Kidney (tissue), 13 donors: ENCODE measurements at regions not wholly inside any gene's neighbourhood (a gene's known extent, or its start where the extent isn't known, plus 50 kb on each side); places are given as distances from the start of the nearest gene placed in this dataset.

ENCODE experiments used
- DNase-seq, 5 donors: peaks; one replicate each; pipeline ENCODE4 v3.0.0-alpha.2; 2013 to 2020
- FAIRE-seq: peaks from 2 replicates; lab custom pipeline; 2012; peaks lifted over from hg19 to GRCh38; lab: Jason Lieb, UNC
- H3K27ac ChIP-seq, 2 donors: one replicate each; pipeline ENCODE4 v1.7.0; 2013; ENCODE audit warnings: low read depth in 2 of 2, low read length in 2 of 2, inconsistent platforms in 1 of 2
- H3K27me3 ChIP-seq: one replicate; pipeline ENCODE4 v1.7.1; 2013; ENCODE audit warnings: low read length, inconsistent platforms; ENCODE audit not compliant: control insufficient read depth, insufficient read depth
- H3K36me3 ChIP-seq, 3 donors: one replicate each; pipeline versions ENCODE4 v1.7.0 to v1.7.1; 2013; ENCODE audit warnings: low read length in 3 of 3, control low read depth in 1 of 3, inconsistent platforms in 1 of 3; ENCODE audit not compliant: insufficient read depth in 3 of 3, control insufficient read depth in 2 of 3
- H3K4me1 ChIP-seq, 3 donors: one replicate each; pipeline versions ENCODE4 v1.7.0 to v1.7.1; 2013; ENCODE audit warnings: low read length in 3 of 3, inconsistent platforms in 1 of 3, low read depth in 1 of 3; ENCODE audit not compliant: control insufficient read depth in 2 of 3, insufficient read depth in 2 of 3
- H3K4me3 ChIP-seq, 3 donors: one replicate each; pipeline versions ENCODE4 v1.7.0 to v1.8.1; 2013; ENCODE audit warnings: low read length in 3 of 3, control low read depth in 1 of 3, inconsistent platforms in 1 of 3
- H3K9ac ChIP-seq, 3 donors: one replicate each; pipeline versions ENCODE4 v1.7.0 to v1.7.1; 2013; ENCODE audit warnings: low read length in 3 of 3, control low read depth in 1 of 3, inconsistent platforms in 1 of 3
- H3K9me3 ChIP-seq, 3 donors: one replicate each; pipeline versions ENCODE4 v1.7.0 to v1.7.1; 2013; ENCODE audit warnings: low read length in 3 of 3, control low read depth in 1 of 3, inconsistent platforms in 1 of 3; ENCODE audit not compliant: control insufficient read depth in 2 of 3, insufficient read depth in 1 of 3
- CTCF ChIP-seq: IDR thresholded peaks from 3 replicates; pipeline ENCODE4 v1.5.1; 2012; ENCODE audit warnings: mild to moderate bottlenecking, moderate library complexity, borderline replicate concordance; ENCODE audit not compliant: insufficient read depth; ENCODE audit errors: extremely low read depth
- intact Hi-C: fragments of 100-400 bp; cut with DNase I; formaldehyde crosslinking; loops from one replicate; pipeline ENCODE4 v1.11.1; 2022
- donor health status: control.
- donor health status: control.
- donor health status: control.
- donor health status: control.
- donor health status: control.
- donor health status: DM: yes; HTN: yes; CAD: no.
- donor health status: Normal renal cell carcinoma (clear cell type).

GRCh38 chrX:121146059-121146628 is 98.7 kb downstream of the GLUD2 start:
- Histone ChIP-seq H3K4me1 (no peaks in the 10 kb centered on the region), H3K4me3 (no peak overlapping the region), H3K27me3 (peaks cover 2% of the 10 kb centered on the region), H3K36me3 (no peaks in the 10 kb centered on the region), H3K27ac (no peak overlapping the region), H3K9ac (no peak overlapping the region), H3K9me3 (no peaks in the 10 kb centered on the region)
- intact Hi-C loops = no loop called here
- TF ChIP-seq CTCF = no peak
- FAIRE-seq = no peak
- DNase-seq = no peak

- no peak overlapping the region for H3K9ac ChIP-seq
- H3K27me3 ChIP-seq = peaks cover 2% of the 10 kb centered on the region
- DNase-seq = no peak
- intact Hi-C loops = no loop called here
- H3K4me1 ChIP-seq = no peaks in the 10 kb centered on the region
- H3K36me3 ChIP-seq = no peaks in the 10 kb centered on the region
- H3K27ac ChIP-seq = no peak overlapping the region
- no peak overlapping the region for H3K4me3 ChIP-seq
- no peak for FAIRE-seq
- TF ChIP-seq CTCF = no peak
- no peaks in the 10 kb centered on the region for H3K9me3 ChIP-seq
Measured at GRCh38 chrX:121150217-121150616, 102.8 kb downstream of the GLUD2 start.

- Histone ChIP-seq H3K4me1 (no peaks in the 10 kb centered on the region), H3K27ac (no peak overlapping the region), H3K9ac (no peak overlapping the region), H3K9me3 (no peaks in the 10 kb centered on the region), H3K36me3 (no peaks in the 10 kb centered on the region), H3K4me3 (no peak overlapping the region), H3K27me3 (peaks cover 2% of the 10 kb centered on the region)
- TF ChIP-seq CTCF = no peak
- DNase-seq (no peak), FAIRE-seq (no peak)
- intact Hi-C loops = no loop called here
Measured at GRCh38 chrX:121151293-121151692, 103.9 kb downstream of the GLUD2 start.

DNA sequence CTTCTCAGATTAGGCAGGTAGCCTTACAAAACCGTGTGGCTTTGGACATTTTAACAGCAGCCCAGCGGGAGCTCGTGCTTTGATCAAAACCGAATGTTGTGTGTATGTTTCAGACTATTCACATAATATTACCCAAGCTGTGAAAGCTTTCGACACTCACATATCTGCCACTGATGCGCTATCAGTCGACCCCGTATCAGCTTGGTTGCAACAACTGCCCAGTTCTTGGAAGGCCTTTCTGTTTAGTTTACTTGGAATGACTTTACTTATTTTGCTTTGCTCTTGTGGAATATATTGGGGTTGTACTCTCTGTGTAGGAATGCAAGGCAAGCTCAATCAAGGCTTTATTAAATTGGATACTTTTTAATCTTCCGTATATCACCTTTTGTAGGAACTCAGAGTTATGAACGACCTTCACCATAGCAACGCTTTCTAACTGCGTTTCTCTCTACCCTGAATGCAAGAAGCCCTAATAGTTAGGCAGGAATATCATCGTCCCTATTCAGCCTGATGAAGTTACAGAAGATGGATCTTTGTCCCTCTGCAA is 107.5 kb downstream of the GLUD2 start:
- FAIRE-seq = no peak
- intact Hi-C loops = no loop called here
- no peaks in the 10 kb centered on the region for H3K4me1 ChIP-seq

More for the DNA sequence above, 107.5 kb downstream of the GLUD2 start:
- no peaks in the 10 kb centered on the region for H3K36me3 ChIP-seq
- no peak overlapping the region for H3K4me3 ChIP-seq
- H3K27ac ChIP-seq = no peak overlapping the region
- TF ChIP-seq CTCF = no peak
- H3K9me3 ChIP-seq = no peaks in the 10 kb centered on the region
- DNase-seq = no peak
- no peaks in the 10 kb centered on the region for H3K27me3 ChIP-seq
- no peak overlapping the region for H3K9ac ChIP-seq
